ENCODE measurements at regions not wholly inside any gene's neighbourhood (a gene's known extent, or its start where the extent isn't known, plus 50 kb on each side); places are given as distances from the start of the nearest gene placed in this dataset.

DNA sequence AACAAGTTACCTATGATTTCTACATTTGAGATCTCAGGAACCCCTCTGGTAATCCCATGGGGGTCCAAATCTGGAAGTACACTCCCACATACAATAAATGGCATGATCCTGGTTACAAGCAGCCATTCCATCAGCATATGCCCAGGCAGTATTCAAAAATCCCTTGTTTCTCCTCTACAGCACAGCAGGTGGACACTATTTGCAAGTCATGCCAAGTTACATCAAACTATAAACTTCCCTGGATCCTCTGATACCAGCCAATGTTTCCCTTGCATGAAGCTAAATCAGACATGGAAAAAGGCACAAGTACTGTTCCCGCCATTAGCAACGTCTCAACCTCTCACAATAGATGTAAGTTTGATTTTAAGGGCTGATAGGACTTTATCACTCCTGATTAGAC is 134.5 kb upstream of the PRSS16 start:
- intact Hi-C loops (cut with DNase I) = no loop called here

GRCh38 chr6:27119329-27119728 is 128.2 kb upstream of the PRSS16 start:
- 78 to 93% (median 90%) methylated on average over 1 of the region's 1 CpG for WGBS, 4 donors
- TF ChIP-seq, protein P1, sequence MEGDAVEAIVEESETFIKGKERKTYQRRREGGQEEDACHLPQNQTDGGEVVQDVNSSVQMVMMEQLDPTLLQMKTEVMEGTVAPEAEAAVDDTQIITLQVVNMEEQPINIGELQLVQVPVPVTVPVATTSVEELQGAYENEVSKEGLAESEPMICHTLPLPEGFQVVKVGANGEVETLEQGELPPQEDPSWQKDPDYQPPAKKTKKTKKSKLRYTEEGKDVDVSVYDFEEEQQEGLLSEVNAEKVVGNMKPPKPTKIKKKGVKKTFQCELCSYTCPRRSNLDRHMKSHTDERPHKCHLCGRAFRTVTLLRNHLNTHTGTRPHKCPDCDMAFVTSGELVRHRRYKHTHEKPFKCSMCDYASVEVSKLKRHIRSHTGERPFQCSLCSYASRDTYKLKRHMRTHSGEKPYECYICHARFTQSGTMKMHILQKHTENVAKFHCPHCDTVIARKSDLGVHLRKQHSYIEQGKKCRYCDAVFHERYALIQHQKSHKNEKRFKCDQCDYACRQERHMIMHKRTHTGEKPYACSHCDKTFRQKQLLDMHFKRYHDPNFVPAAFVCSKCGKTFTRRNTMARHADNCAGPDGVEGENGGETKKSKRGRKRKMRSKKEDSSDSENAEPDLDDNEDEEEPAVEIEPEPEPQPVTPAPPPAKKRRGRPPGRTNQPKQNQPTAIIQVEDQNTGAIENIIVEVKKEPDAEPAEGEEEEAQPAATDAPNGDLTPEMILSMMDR (IDR thresholded peaks at IDR 0.05) = no peak
- TF ChIP-seq POLR2A (IDR thresholded peaks at IDR 0.05) = no peak
- intact Hi-C loops (cut with DNase I) = no loop called here
- no peak overlapping the region for H3K27ac ChIP-seq
- H3K9me3 ChIP-seq (replicated peaks in 1 of 3) = no peaks in the 10 kb centered on the region
- H3K27me3 ChIP-seq = no peaks in the 10 kb centered on the region
- H3K4me3 ChIP-seq = no peak overlapping the region
- DNase-seq = no peak
- no peaks in the 10 kb centered on the region for H3K4me1 ChIP-seq (replicated peaks in 1 of 2)
- H3K36me3 ChIP-seq (replicated peaks in 1 of 2) = no peaks in the 10 kb centered on the region

More for the DNA sequence above, 134.5 kb upstream of the PRSS16 start:
- Histone ChIP-seq H3K4me1 (replicated peaks in 1 of 2) (no peaks in the 10 kb centered on the region), H3K27me3 (no peaks in the 10 kb centered on the region), H3K27ac (no peak overlapping the region), H3K4me3 (no peak overlapping the region), H3K36me3 (replicated peaks in 1 of 2) (no peaks in the 10 kb centered on the region), H3K9me3 (replicated peaks in 1 of 3) (no peaks in the 10 kb centered on the region)
- TF ChIP-seq POLR2A (IDR thresholded peaks at IDR 0.05) = no peak
- TF ChIP-seq, protein P1 (IDR thresholded peaks at IDR 0.05) = no peak
- no peak for DNase-seq
- 79 to 96% (median 88%) methylated on average over 2 of the region's 2 CpGs for WGBS, 4 donors

DNA sequence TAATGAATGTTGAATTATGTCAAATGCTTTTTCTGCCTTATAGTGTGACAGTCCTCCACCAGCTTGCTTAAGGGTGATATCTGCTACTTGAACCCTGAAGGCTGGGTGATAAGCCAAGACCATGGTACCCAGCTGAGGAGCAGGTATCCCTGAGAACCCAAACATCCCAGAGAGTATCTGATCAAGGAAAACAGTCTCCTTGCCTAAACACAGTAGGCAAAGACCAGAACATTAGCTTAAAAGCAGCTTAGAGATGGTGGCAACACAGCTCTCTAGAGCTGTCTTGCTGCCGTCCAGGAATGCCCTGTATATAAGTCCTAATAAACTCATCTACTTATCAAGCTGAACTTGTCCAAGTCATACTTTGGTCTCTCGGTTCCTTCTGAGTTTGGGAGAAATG is 127.7 kb upstream of the PRSS16 start:
- no peaks in the 10 kb centered on the region for H3K4me1 ChIP-seq (replicated peaks in 1 of 2)
- H3K36me3 ChIP-seq (replicated peaks in 1 of 2) = no peaks in the 10 kb centered on the region
- WGBS, 4 donors = 65 to 86% (median 83%) methylated on average over 2 of the region's 2 CpGs
- no peak overlapping the region for H3K4me3 ChIP-seq
- TF ChIP-seq, protein P1 (IDR thresholded peaks at IDR 0.05) = no peak
- no peak for TF ChIP-seq POLR2A (IDR thresholded peaks at IDR 0.05)
- H3K9me3 ChIP-seq (replicated peaks in 1 of 3) = no peaks in the 10 kb centered on the region
- DNase-seq = no peak
- intact Hi-C loops (cut with DNase I) = no loop called here
- H3K27ac ChIP-seq = no peak overlapping the region
- no peaks in the 10 kb centered on the region for H3K27me3 ChIP-seq

DNA sequence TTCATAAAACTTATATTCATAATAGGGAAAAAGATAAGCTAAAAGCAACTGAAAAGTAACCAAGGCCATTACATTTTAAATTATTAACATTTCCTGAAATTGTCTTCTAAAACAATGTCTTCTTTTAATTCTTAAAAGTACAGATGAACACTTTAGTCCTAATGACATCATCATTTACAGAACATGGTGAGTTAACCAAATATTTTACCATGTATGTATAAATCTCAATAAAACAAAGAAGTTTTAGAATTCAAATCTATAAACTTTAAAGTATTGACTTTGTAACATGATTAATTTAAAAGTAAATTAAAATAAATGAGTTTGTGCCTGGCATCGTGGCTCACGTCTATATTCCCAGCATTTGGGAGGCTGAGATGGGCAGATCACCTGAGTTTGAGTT is 125.9 kb upstream of the PRSS16 start:
- Histone ChIP-seq H3K27ac (no peak overlapping the region), H3K4me3 (no peak overlapping the region), H3K9me3 (replicated peaks in 1 of 3) (no peaks in the 10 kb centered on the region), H3K4me1 (replicated peaks in 1 of 2) (no peaks in the 10 kb centered on the region), H3K36me3 (replicated peaks in 1 of 2) (no peaks in the 10 kb centered on the region), H3K27me3 (no peaks in the 10 kb centered on the region)
- TF ChIP-seq, protein P1 (IDR thresholded peaks at IDR 0.05) = no peak
- no peak for TF ChIP-seq POLR2A (IDR thresholded peaks at IDR 0.05)
- WGBS, 4 donors = 84 to 100% (median 96%) methylated on average over 2 of the region's 2 CpGs
- no peak for DNase-seq
- intact Hi-C loops (cut with DNase I) = no loop called here

Data from adrenal gland (tissue), 9 donors.